HG03520 (cell line): ENCODE measurements at regions not wholly inside any gene's neighbourhood (a gene's known extent, or its start where the extent isn't known, plus 50 kb on each side); places are given as distances from the start of the nearest gene placed in this dataset.

ENCODE experiments used
- ATAC-seq: cut with Tn5 transposase; IDR thresholded peaks from one replicate; pipeline ENCODE4 v1.9.1; 2021; ENCODE audit warnings: mild to moderate bottlenecking, moderate library complexity; ENCODE audit not compliant: unreplicated experiment

DNA sequence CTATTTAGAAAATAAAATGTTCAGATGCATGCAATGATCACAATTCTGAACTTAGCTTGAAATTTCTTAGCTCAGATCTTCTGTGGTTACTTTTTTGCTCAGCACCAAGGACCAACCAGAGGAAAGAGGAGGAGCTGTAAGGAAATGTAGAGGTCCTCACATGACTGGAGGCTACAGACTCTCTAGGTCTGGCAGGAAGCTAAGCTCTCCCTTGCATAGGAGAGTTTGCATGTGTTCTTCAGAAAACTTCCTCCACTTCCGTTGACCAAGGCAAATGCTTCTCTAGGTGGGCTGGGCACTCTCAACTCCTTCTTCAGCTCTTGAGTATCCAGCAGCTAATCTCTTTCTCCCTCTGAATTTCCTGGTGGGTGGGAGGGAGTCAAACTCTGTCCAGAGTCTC is 119.6 kb downstream of the BTC start:
- no peak for ATAC-seq

GRCh38 chr4:74675673-74676279 is 118.5 kb downstream of the BTC start:
- ATAC-seq: no peak

- ATAC-seq: no peak
These were observed 111.6 kb downstream of the BTC start for GRCh38 chr4:74682567-74683359.

DNA sequence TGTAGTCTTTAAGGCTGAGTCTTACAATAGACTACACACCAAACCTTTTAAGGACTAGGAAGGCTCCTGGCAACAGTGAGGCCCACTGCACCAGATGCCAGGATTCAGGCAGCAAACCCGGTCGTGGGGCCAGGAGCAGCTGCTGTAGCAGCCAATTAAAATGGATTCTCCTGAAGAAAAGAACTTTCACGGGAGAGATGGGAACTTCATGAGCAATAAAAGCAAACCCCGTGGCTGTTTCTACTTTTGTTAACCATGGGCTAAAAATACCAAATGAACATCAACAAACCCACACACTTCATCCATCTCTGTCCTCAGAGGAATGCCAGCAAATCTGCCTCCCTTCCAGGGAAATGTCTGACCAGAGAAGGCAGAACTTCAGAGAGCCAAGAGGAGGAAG is 101.4 kb downstream of the BTC start:
- ATAC-seq: no peak
